GM18498 (cell line): ENCODE measurements at regions not wholly inside any gene's neighbourhood (a gene's known extent, or its start where the extent isn't known, plus 50 kb on each side); places are given as distances from the start of the nearest gene placed in this dataset.
"Not testable (repeated sequence)": the region's sequence is repeated elsewhere in the genome, so short reads cannot be mapped to it uniquely, and the experiment has no call there.

ENCODE experiments used
- ATAC-seq: cut with Tn5 transposase; IDR thresholded peaks from one replicate; pipeline ENCODE4 v1.9.1; 2021; ENCODE audit warnings: mild to moderate bottlenecking, moderate library complexity; ENCODE audit not compliant: unreplicated experiment

DNA sequence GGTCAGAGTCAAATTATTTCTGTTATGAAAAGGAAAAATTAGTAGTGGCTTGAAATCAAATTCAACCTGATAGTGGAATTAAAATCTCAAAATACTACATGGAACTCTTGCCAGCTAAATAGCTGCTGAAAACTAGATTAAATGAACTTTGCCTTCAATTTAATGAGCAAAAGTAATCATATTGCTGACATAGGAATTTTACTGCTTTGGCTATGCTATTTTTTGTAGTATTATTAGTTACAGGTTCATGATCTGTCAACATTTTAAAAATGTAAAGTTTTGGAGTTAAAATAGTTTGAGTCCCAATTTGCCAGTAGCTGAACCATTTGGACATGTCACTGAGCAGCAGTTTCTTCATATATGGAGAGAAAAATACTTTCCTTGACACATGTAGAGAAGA is 81.4 kb downstream of the RERGL start:
- ATAC-seq: no peak

DNA sequence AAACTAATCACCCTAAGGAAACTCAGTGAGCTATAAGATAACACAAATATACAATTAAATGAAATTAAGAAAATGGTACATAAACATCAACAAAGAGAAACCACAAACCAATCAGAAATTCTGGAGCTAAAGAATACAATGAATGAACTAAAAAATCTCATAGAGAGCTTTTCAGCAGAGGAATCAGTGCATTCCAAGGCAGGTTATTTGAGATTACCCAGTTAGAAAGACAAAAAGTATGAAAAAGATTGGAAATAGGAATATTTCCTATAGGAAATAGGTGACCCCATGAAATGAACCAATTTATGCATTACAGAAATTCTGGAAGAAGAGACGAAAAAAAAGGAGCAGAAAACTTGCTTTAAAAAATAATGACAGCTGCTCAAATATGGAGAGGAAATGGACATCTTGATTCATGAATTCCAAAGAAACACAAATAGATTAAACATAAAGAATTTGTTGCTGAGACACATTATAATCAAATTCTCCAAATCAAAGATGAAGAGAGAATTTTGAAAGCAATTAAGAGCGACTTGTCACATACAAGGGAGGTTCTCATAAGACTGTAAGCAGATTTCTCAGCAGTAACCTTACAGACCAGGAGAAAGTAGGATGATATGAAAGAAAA is 90.7 kb downstream of the RERGL start:
- no peak for ATAC-seq

DNA sequence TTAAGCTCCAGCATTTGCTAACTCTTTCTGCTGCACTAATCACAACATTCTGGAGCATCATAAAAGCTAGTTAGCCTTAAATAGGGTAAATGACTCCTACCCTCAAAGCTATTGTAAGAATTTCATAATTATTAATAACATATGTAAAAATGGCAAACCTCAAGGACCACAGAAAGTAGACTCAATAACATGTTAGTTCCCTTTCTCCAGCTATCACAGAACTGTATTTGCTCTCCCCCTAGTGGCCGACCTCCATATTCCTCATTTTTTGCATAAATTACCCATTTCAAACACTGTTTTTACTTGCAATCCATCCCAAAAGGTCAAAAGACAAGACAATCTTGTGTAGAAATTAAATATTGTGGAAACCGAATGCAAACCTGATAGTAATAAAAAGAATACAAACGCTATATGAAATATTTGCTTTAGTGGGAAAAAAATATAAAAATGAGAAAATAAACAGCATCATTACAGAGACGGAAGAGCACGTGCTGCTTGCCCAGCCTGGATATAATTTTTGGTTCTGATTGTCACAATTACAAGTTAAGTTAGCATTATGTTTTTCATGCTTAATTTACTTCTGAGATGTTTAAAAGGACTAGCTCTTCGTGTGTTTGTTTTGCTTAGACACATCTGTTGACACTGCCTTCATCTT is 97.9 kb downstream of the RERGL start:
- ATAC-seq: peak; percentile 90

DNA sequence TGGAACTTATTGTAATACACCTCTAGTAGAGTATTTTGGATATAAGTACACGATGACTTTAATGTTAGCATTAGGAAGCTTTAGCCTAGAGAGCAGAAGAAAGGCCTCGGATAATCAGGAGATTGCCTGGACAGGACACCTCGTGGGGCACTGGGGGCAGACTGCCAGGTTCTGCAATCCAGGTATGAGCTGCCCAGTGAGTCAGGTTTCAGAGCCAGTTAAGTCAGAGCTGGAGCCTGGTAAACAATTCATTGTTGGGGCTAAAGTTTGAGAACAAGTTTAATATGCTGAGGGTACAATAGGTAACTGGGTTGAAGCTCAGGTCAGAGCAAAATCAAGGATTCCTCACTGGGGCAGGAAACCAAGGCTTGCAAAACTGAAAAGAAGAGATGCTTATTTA is 107.4 kb downstream of the RERGL start:
- ATAC-seq: no peak

DNA sequence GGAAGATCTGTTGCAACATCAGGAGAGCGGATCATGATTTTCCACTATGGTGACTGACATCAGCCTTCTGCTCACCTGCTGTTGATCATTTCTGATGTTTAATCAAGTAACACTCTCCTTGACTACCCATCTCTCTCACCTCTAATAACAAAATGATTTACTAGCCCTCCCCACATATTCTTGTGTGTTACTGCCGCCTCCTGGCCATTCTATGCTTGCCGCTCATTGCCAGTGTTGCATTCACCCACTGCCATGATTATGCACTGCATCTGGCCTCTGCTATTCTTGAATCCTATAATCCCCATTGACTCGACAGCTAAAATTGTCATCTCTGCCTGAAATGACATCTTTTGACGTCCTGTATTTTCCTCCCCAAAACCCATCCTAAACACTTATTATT is 113.8 kb downstream of the RERGL start:
- no peak for ATAC-seq

DNA sequence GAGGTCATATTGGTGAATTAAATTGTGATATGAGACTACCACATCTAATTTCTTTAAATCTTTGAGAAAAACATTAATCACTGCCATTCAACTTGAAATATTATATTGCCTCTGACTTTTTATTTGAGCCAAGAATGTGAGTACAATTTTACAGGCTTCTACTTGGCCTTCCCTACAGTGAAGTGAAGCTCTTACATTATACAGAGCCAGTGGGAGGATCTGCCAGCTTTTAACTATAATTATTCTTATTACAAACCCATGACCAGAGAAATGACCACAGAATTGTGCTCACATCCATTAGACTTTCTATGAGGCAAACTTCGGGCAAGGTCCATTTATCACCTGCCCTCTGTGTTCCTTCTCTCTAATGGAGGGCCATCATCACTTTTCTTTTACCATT is 114.2 kb downstream of the RERGL start:
- ATAC-seq: no peak

DNA sequence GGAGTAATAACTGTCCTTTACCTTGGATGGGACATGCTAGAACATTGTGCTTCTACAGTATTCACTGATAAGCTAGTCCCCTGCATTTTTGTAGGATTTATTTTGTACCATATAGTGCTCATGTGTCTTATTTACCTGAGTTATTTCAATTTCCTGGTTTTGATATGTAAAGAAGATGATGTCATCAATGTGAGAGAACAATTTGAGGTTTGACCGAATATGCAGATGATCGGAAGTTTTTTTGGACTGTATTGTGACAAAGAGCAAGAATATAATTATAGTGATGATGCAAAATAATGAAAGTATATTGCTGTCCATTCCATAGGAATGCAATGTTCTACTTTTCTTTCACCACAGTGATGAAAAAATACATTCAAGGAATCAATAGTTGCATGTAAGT is 114.8 kb downstream of the RERGL start:
- ATAC-seq: no peak

DNA sequence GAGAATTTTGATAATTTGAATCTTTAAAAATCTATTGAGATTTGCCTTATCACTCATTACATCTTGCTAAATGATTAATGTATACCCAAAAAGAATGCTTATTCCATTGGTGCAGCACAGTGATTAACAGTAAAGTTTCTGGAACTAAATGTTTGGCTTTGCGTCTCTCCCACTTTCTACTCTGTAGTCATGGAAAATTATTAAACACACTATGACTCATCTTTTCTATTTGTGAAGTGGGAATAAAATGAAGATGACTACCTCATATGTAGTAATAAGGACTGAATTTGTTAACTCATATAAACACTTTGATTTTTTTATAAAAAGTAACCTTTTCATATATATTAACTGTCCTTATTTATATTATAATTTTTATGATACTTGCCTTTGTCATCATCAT is 118.1 kb downstream of the RERGL start:
- ATAC-seq: no peak

DNA sequence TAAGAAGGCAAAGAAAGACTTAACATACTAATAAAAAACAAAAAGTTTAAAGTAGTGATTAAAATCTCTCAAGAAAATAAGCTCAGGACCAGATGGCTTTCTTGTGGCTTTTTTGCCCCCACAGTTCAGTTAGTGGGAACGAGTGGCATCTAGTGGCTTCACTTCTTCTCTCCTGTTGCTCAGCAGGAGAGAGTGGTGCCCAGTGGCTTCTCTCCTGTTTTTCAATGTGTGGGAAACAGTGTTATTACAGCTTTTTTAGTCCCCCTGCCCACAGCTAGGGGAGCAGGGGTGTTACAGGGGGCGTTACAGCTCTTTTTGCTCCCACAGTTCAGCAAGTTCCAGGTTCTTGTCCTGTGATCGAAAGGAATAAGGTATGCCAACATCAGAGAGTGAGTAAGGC is 135.2 kb downstream of the RERGL start:
- ATAC-seq: no peak

DNA sequence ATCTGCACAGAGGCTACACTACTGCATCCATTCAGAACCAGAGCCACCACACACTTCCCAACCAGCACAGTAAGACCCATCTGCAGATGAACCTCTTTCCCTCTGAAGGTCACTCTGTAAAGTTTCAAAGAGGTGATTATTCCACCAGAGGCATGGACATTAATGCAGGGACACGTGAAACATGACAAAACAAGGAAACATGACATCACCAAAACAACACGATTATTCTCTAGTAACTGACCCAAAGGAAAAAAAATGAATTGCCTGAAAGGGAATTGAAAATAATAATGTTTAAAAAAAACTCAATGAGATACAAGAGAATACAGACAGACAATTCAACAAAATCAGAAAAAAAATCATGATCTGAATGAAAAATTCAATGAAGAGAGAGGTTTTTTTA is 139.1 kb downstream of the RERGL start:
- ATAC-seq: no peak

DNA sequence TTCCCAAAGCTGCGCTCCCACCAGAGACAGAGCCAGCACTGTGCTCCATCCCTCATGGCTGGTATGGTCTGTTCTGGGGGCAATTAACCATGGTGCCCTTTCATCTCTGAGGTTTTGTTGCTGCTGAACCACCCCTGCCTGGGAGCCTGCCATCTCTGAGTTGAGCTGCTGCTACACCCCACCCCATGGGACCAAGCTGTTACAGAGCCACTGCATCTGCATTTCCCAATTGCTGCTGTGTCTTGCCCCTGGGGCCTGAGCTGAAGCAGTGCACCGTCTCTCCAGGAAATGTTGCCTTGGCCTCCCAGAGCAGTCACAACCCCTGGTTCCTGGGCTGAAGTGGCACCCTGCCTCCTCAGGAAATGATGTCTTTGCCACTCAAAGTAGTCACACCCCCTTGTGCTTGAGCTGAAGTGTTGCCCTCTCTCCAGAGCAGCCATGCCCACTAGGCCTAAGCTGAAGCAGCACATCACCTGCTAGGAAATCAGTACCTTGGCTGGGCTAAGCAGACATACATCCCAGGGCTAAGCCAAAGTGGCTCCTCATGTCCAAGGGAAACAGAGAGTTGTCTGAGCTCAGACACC is 140.3 kb downstream of the RERGL start:
- ATAC-seq: no peak

DNA sequence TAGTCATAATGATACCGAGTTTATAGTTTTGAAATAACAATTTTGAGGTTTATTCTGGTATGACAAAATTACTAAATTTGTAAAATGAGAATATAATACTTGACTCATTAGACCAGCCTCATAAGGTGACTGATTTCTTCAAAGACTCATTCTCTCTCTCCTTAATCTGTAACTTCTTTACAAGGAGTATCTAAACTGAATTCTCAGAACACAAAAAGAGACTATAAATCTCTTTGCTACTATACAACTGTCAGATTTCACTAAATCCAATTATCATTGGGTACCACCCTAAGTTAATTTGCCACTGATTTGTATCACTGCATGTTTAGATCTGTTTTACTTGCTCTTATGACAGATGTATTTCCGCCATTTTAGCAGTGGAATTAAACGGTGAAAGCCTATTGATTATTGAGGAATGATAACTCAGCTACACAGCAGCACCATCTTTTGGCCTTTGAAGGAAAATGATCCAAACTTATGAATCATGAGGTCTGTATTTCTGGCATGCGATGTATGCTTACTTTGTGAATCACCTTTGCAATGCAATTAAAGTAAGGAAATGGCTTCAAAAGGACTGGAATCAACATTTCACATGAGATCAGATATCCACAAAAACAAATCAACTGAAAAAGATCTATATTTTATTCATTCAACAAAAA is 161.2 kb downstream of the RERGL start:
- no peak for ATAC-seq

DNA sequence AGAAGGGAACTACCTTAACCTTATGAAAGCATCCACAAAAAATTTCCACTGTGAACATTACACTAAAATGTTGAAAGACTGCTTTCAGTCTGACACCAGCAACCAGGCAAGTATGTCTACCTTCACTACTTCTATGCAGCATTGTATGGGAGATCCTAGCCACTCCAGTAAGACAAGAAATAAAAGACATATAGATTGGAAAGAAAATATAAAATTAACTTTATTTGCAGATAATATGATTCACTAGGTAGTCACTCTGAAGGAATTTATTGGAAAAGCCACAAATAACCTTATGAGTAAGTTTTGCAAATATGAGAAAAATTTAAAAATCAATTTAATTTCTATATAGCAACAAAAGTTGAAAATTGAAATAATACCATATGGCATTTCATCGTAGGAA is 172.0 kb downstream of the RERGL start:
- no peak for ATAC-seq

DNA sequence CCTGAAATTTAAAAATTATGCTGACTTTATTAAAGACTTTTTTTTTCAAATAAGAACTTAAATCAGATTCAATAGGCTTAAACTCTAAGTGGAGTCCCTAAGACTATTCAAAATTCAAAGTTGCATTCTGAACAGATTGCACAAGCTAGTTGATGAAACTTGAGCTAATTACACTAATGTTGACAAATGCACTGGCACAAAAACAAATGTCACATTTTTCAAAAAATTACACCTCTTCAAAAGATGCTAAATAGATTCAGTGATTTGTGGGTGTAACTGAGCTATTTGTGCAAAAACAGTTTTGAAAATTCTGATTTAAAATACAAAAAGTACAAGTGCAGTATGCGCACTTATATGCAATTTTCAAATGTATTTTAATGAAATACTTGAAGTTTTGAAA is 205.4 kb downstream of the RERGL start:
- no peak for ATAC-seq

DNA sequence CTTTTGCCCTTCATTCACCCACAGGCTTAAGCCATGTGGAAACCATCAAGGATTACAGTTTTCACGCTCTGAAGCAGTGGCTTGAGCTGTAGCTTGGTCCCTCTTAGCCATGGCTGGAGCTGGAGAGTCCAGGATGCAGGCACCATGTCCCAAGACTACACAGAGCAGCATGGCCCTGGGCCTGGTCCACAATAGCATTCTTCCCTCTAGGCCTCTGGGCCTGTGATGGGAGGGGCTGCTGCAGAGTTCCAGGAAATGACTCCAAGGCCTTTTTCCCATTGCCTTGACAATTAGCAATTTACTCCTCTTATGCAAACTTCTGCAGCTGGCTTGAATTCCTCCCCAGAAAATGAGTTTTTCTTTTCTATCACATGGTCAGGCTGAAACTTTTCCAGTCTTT is 211.3 kb downstream of the RERGL start:
- no peak for ATAC-seq

DNA sequence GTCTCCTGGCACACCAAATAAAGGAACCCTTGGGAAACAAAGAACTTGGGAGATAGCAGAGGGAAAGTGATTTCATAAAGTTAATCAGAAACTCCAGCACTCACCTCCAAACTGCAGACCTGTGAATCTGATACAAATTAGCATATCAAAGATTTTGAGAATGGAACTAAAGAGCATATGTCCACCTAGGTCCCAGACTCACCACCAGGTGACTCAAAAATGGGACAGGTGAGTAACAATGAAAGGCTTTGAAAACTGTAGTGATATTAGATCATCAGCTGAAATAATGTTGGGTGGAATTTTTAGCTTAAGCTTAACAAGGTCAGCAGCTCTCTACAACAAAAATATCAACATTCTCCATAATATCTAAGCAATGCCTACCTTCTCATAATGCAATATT is 214.8 kb downstream of the RERGL start:
- ATAC-seq: no peak

DNA sequence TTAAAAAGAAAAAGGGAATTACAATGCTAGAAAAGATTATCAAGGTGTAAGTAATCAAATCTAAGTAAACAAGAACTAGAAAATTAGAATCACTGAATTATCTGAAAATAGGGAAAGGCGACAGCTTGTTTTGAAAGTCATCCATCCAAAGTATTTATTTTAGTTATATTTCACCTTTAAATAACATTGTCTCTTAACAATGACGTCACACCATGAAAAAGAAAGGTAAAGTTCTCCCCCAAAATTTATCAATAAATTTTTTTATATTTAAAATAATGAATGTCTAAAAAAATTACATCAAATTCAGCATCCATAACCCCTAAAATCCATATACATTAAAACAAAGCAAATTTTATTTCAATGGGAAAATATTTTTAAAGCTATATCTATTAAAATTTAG is 223.2 kb downstream of the RERGL start:
- ATAC-seq: no peak

DNA sequence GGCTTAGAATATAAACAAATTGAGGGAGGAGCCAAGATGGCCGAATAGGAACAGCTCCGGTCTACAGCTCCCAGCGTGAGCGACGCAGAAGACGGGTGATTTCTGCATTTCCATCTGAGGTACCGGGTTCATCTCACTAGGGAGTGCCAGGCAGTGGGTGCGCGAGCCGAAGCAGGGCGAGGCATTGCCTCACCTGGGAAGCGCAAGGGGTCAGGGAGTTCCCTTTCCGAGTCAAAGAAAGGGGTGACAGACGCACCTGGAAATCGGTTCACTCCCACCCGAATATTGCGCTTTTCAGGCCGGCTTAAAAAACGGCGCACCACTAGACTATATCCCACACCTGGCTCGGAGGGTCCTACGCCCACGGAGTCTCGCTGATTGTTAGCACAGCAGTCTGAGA is 234.4 kb downstream of the RERGL start:
- ATAC-seq: not testable (repeated sequence)

DNA sequence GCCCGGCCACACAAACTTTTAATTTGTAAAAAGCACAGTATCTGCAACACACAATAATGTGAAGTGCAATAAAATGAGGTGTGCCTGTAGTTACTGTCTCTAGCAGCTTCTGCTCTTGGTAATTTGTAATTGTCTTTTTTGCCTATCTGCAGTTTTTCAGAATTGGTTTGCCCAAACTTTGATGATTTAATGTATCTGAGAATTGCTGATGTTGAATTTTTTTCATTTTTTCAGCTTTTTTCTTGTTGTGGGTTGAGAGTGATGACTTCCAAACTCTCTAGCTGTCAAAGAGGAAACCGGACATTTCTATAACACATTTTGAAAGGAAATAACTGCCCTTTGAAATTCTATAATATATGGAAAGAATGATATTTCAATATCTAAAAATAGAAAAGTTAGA is 236.9 kb downstream of the RERGL start:
- no peak for ATAC-seq

DNA sequence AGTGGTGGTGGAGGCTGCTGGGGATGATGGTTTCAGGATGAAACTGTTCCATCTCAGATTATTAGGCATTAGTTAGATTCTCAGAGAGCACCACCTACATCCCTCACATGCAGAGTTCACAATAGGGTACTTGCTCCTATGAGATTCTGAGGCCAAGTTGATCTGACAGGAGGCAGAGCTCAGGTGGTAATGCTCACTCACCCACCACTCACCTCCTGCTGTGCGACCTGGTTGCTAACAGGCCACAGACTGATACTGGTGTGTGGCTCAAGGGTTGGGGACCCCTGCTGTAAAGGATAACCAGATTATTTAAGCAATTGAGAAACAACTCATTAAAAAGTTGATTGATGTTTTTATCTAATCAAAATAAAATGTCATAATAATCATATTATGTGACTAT is 248.5 kb downstream of the RERGL start:
- no peak for ATAC-seq

DNA sequence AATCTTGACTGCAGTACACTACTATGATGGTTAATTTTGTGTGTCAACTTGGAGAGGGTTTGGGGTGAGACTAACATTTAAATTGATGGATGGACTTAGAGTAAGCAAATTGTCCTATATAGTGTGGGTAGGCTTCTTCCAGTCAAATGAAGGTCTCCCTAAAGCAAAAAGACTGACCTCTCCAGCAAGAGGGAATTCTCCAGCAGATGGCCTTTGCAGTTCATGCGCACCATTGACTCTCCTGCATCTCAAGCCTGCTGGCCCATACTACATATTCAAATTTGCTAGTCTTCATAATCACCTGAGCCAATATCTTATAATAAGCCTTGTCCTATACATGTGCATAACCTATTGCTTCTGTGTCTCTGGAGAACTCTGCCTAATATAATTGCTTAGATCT is 260.2 kb downstream of the RERGL start:
- ATAC-seq: no peak

DNA sequence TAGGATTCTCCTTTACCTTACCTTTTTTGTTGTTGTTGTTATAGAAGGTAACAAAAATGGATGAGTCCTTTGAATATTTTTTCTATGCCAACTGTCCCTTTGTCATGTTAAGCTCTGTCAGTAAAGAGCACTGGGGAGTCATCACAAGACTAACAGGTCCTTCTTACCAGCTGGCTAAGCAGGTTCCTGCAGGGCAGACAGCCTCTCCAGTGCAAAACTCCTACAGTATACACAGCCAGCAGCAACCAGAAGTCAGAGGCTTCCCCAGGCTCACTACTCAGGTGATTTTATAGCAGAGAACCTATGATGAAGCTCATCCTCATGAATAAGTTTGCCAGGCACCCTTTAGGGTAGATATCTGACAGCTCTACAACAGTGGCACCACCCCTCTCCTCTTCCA is 271.1 kb downstream of the RERGL start:
- ATAC-seq: no peak
